Body of pancreas (tissue), 4 donors: ENCODE measurements at regions not wholly inside any gene's neighbourhood (a gene's known extent, or its start where the extent isn't known, plus 50 kb on each side); places are given as distances from the start of the nearest gene placed in this dataset.

Experiments used
- ATAC-seq: fragments of 150-250 bp; one replicate; pipeline ENCODE4 v1.9.1; 2016
- DNase-seq, 4 donors: peaks; one replicate each; pipeline ENCODE4 v3.0.0-alpha.2; 2019
- H3K27ac ChIP-seq, 4 donors: fragments of 200-600 bp; sonication (generic); 1 replicate in 3 of 4; 2 replicates in 1 of 4; pipeline versions ENCODE4 v1.5.1 to v1.6.1; 2016 to 2019; ENCODE audit warnings: mild to moderate bottlenecking in 1 of 4, mixed read lengths in 1 of 4, moderate library complexity in 1 of 4
- H3K27me3 ChIP-seq, 2 donors: fragments of 200-600 bp; sonication (generic); one replicate each; pipeline ENCODE4 v1.6.0; 2016; ENCODE audit warnings: mild to moderate bottlenecking in 1 of 2
- H3K36me3 ChIP-seq, 2 donors: fragments of 200-600 bp; sonication (generic); replicated peaks in 1 of 2; 2 replicates each; pipeline ENCODE4 v1.5.1; 2016; ENCODE audit warnings: low read depth in 2 of 2; ENCODE audit not compliant: insufficient read depth in 1 of 2
- H3K4me1 ChIP-seq: fragments of 200-600 bp; sonication (generic); one replicate; pipeline ENCODE4 v1.6.0; 2016
- H3K4me3 ChIP-seq, 2 donors: fragments of 200-600 bp; sonication (generic); 1 replicate in 1 of 2; 2 replicates in 1 of 2; pipeline ENCODE4 v1.5.1; 2016 to 2019
- H3K9me3 ChIP-seq, 3 donors: fragments of 200-600 bp; sonication (generic); 1 replicate in 2 of 3; 2 replicates in 1 of 3; pipeline ENCODE4 v1.5.1; 2016
- POLR2A ChIP-seq, 3 donors: fragments of 450-650 bp; IDR thresholded peaks; one replicate each; pipeline ENCODE4 v1.6.1; 2016; ENCODE audit warnings: antibody characterized with exemption in 3 of 3, mild to moderate bottlenecking in 2 of 3
- WGBS, 2 donors: methylation state at CpG; one replicate each; pipeline ENCODE4 v1.1.5; 2017; 5-methylcytosine and 5-hydroxymethylcytosine counted together
- intact Hi-C: fragments of 100-400 bp; cut with DNase I; formaldehyde crosslinking; loops from one replicate; pipeline ENCODE4 v1.15.1; 2023
- TF ChIP-seq, protein P1 (sequence below), 7 experiments: fragments of 450-650 bp in 4 of 7; fragments of 200-600 bp in 3 of 7; sonication (generic) in 3 of 7; IDR thresholded peaks; one replicate each; pipeline ENCODE4 v1.5.1; 2016 to 2019; ENCODE audit warnings: antibody characterized with exemption in 7 of 7

DNA sequence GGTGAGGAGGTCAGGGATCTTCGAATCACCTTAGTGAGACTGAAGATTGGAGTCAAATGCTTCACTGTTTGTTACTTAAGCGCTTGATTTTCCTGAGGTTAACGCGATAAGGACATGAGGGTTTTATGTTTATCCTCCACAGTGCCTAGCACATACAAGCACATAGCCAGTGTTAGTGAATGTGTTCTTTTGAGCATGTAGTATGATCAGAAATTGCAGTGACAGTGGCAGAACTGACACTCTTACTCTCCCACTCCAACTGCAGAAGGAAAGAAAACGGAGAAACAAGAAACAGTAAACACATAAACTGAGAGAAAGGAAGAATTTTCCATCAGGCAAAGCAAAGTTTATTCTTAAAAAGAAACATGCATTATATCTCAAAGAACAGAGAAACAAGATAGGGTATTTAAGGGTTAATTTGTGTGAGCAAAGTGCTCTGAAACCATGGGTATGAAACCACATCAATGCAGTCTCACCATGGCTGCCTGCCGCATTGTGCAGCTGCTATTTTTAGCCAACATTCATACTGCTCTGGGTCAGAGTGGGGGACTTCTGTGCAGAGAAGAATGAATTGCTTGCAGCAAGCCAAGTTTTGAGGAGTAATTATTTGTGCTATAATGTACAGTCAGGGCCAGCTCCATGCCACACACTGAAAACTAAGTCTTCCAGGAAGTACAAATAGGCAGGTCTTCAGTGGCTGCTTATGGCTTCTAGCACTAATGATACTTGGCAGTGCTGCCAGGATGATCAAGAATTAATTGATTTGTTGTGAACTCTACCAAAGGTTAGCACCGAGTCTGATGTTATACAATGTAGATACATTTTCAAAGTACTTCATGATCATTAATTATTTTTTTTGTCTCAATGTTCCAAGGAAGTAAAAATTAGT lies 152.0 kb downstream of the MACC1 start:
- intact Hi-C loops, result no loop called here
- DNase-seq (no peak), ATAC-seq (no peak)
- peaks cover 0 to 4% (median 0%) of the 10 kb centered on the region in 3 donors for H3K9me3 ChIP-seq
- no peaks in the 10 kb centered on the region for H3K36me3 ChIP-seq
- 53 to 67% methylated on average over 7 of the region's 7 CpGs for WGBS, 2 donors
- H3K27me3 ChIP-seq, result no peaks in the 10 kb centered on the region
- no peak for TF ChIP-seq POLR2A (IDR thresholded peaks at IDR 0.05)
- TF ChIP-seq, protein P1, sequence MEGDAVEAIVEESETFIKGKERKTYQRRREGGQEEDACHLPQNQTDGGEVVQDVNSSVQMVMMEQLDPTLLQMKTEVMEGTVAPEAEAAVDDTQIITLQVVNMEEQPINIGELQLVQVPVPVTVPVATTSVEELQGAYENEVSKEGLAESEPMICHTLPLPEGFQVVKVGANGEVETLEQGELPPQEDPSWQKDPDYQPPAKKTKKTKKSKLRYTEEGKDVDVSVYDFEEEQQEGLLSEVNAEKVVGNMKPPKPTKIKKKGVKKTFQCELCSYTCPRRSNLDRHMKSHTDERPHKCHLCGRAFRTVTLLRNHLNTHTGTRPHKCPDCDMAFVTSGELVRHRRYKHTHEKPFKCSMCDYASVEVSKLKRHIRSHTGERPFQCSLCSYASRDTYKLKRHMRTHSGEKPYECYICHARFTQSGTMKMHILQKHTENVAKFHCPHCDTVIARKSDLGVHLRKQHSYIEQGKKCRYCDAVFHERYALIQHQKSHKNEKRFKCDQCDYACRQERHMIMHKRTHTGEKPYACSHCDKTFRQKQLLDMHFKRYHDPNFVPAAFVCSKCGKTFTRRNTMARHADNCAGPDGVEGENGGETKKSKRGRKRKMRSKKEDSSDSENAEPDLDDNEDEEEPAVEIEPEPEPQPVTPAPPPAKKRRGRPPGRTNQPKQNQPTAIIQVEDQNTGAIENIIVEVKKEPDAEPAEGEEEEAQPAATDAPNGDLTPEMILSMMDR (IDR thresholded peaks at IDR 0.05), result no peak
- no peak overlapping the region for H3K4me3 ChIP-seq
- H3K27ac ChIP-seq, result no peak overlapping the region
- no peaks in the 10 kb centered on the region for H3K4me1 ChIP-seq

DNA sequence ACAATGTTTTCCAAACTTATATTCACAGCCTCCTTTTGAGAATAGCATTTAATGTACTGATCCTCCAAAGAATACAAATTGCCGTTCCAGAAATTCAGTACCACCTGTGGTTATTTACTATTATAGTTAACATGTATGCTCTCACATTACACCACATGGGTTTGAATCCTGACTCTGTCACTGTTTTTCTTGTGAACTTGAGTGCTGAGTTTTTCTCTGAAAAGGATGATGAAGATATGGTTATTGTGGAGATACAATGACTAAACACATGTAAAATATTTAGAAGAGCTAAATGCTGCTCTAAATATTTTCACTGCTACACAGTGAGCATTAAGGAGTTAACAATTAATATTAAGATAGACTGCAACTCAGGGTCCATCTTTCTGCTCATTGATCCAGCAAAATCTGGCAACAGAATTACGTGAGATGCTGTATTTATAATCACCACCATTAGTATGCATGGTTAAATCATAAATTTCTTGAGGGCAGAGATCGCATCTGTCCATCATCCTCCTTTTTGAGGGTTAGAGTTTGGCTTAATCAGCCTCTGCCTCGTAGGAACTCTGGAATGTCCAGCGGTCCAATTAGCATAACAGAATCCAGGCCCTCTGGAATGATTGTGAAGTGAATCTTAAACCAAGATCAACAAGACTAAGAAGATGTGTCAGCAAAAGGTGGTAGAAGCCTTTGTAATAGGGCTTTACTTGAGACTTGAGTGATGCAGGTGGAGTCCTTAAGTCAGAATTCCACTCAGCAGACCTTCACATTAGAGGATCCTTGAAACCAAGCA lies 152.8 kb downstream of the MACC1 start:
- intact Hi-C loops, result no loop called here
- no peak for TF ChIP-seq POLR2A (IDR thresholded peaks at IDR 0.05)
- TF ChIP-seq, protein P1 (IDR thresholded peaks at IDR 0.05), result no peak
- H3K27me3 ChIP-seq, result no peaks in the 10 kb centered on the region
- no peaks in the 10 kb centered on the region for H3K36me3 ChIP-seq
- peaks cover 0 to 4% (median 0%) of the 10 kb centered on the region in 3 donors for H3K9me3 ChIP-seq
- 74 to 77% methylated on average over 5 of the region's 5 CpGs for WGBS, 2 donors
- DNase-seq (no peak), ATAC-seq (no peak)
- no peak overlapping the region for H3K4me3 ChIP-seq
- no peak overlapping the region for H3K27ac ChIP-seq
- no peaks in the 10 kb centered on the region for H3K4me1 ChIP-seq

DNA sequence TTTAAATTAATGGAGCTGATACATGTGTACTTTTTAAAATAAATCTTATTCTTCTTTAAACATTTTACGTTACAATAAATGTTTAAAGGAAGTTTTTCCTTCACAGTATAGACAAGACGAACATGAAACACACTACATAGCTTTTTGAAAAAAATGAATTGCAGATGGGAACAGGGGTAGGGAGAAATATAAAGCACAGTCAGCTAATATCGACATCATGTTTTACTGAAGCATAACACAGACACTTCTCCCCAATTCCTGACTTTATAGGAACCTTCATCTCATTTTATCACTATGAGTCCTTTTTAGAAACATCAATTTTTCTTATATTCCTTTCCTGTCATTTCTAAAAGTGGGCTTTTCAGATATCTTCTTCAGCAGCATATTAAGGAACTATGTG lies 153.5 kb downstream of the MACC1 start:
- WGBS, 2 donors, result 56 to 71% methylated on average over 3 of the region's 3 CpGs
- Histone ChIP-seq H3K27ac (no peak overlapping the region), H3K9me3 (peaks cover 0 to 4% (median 0%) of the 10 kb centered on the region in 3 donors), H3K36me3 (no peaks in the 10 kb centered on the region), H3K4me3 (no peak overlapping the region), H3K27me3 (no peaks in the 10 kb centered on the region), H3K4me1 (no peaks in the 10 kb centered on the region)
- no peak for DNase-seq
- no peak for ATAC-seq
- no peak for TF ChIP-seq POLR2A (IDR thresholded peaks at IDR 0.05)
- TF ChIP-seq, protein P1 (IDR thresholded peaks at IDR 0.05), result no peak
- intact Hi-C loops, result no loop called here

DNA sequence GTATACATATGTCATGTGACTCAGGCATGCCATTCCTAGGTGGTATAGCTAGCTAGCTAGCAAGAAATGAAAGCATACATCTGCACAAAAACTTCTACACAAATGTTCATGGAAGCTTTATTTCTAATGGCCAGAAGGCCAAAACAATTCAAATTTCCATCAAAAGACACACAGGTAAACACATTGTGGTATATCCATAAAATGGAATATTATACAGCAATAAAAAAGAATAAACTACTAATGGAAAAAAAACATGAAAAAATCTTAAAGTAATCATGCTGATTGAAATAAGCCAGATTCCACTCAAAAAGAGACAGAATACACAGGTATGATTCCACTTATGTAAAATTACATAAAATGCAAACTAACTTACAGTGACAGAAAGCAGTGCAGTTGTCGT lies 154.3 kb downstream of the MACC1 start:
- 79 to 84% methylated on average over 1 of the region's 1 CpG for WGBS, 2 donors
- no peak overlapping the region for H3K4me3 ChIP-seq
- intact Hi-C loops, result no loop called here
- DNase-seq (no peak), ATAC-seq (no peak)
- peaks cover 0 to 1% (median 0%) of the 10 kb centered on the region in 3 donors for H3K9me3 ChIP-seq
- H3K27me3 ChIP-seq, result no peaks in the 10 kb centered on the region
- no peak overlapping the region for H3K27ac ChIP-seq
- H3K36me3 ChIP-seq, result no peaks in the 10 kb centered on the region
- no peaks in the 10 kb centered on the region for H3K4me1 ChIP-seq
- no peak for TF ChIP-seq POLR2A (IDR thresholded peaks at IDR 0.05)
- TF ChIP-seq, protein P1 (IDR thresholded peaks at IDR 0.05), result no peak
